Esophagus squamous epithelium (tissue), 4 donors: ENCODE measurements at regions not wholly inside any gene's neighbourhood (a gene's known extent, or its start where the extent isn't known, plus 50 kb on each side); places are given as distances from the start of the nearest gene placed in this dataset.

Experiments
- POLR2A ChIP-seq, 4 donors: fragments of 450-650 bp; IDR thresholded peaks; one replicate each; pipeline ENCODE4 v1.6.1; 2017; ENCODE audit warnings: antibody characterized with exemption in 4 of 4, mild to moderate bottlenecking in 4 of 4, moderate library complexity in 3 of 4
- TF ChIP-seq, protein P1 (sequence below), 6 experiments: fragments of 450-650 bp in 4 of 6; fragments of 200-600 bp in 2 of 6; sonication (generic) in 2 of 6; IDR thresholded peaks; one replicate each; pipeline ENCODE4 v1.5.1; 2016 to 2019; ENCODE audit warnings: antibody characterized with exemption in 6 of 6, mild to moderate bottlenecking in 4 of 6, moderate library complexity in 4 of 6

GRCh38 chr5:20574576-20574975 lies 586.6 kb upstream of the CDH18 start:
- TF ChIP-seq, protein P1, sequence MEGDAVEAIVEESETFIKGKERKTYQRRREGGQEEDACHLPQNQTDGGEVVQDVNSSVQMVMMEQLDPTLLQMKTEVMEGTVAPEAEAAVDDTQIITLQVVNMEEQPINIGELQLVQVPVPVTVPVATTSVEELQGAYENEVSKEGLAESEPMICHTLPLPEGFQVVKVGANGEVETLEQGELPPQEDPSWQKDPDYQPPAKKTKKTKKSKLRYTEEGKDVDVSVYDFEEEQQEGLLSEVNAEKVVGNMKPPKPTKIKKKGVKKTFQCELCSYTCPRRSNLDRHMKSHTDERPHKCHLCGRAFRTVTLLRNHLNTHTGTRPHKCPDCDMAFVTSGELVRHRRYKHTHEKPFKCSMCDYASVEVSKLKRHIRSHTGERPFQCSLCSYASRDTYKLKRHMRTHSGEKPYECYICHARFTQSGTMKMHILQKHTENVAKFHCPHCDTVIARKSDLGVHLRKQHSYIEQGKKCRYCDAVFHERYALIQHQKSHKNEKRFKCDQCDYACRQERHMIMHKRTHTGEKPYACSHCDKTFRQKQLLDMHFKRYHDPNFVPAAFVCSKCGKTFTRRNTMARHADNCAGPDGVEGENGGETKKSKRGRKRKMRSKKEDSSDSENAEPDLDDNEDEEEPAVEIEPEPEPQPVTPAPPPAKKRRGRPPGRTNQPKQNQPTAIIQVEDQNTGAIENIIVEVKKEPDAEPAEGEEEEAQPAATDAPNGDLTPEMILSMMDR (IDR thresholded peaks at IDR 0.05): no peak
- no peak for TF ChIP-seq POLR2A (IDR thresholded peaks at IDR 0.05)
